NCI-H1694 (cell line): ENCODE measurements at regions not wholly inside any gene's neighbourhood (a gene's known extent, or its start where the extent isn't known, plus 50 kb on each side); places are given as distances from the start of the nearest gene placed in this dataset.

Source experiments
- DNase-seq: peaks from one replicate; lab custom pipeline; 2025; lab: John Stamatoyannopoulos, UW

GRCh38 chr3:159934216-159934615, 54.4 kb upstream of the IL12A start:
- no peak for DNase-seq

- DNase-seq, result no peak
Measured at GRCh38 chr3:159936541-159936940, 52.1 kb upstream of the IL12A start.

GRCh38 chr3:159937561-159938166, 51.0 kb upstream of the IL12A start:
- no peak for DNase-seq

GRCh38 chr3:159938714-159939113, 49.9 kb upstream of the IL12A start:
- no peak for DNase-seq
